ENCODE measurements at regions not wholly inside any gene's neighbourhood (a gene's known extent, or its start where the extent isn't known, plus 50 kb on each side); places are given as distances from the start of the nearest gene placed in this dataset.

DNA sequence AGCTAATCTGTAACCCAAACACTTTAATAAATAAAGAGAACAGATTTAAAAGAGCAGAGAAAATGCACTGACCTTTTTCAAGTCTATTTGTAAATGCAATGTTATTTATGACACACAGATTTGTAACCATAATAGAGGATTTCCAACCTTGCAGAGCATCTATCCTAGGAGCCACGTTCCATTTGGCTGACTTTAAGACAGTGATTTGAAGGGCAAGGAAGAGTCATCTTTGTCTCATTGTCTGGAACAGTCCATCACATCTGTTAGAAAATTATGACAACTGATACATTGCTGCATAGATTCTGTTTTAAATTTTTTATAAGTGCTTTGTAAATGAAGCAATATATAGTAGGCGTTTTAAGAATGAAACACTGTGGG is 90.8 kb upstream of the L3MBTL4 start:
- H3K4me1 ChIP-seq (ENCODE audit: control insufficient read depth, low read depth, low read length) = peaks cover 4% of the 10 kb centered on the region
- no peak for DNase-seq
- H3K23ac ChIP-seq (ENCODE audit: low read length) = no peak overlapping the region
- WGBS (ENCODE audit: extremely low coverage, insufficient coverage, low lambda C conversion rate) = 100% methylated on average over 1 of the region's 2 CpGs
- no peak overlapping the region for H4K8ac ChIP-seq (ENCODE audit: low read depth, low read length)
- H3K27me3 ChIP-seq (ENCODE audit: insufficient read depth, low read length, poor library complexity) = no peaks in the 10 kb centered on the region
- no peak overlapping the region for H2BK5ac ChIP-seq (ENCODE audit: low read length)
- no peak overlapping the region for H3K18ac ChIP-seq (ENCODE audit: low read length)
- no peak overlapping the region for H3K4me2 ChIP-seq (ENCODE audit: low read length)
- no peak overlapping the region for H3K4me3 ChIP-seq (ENCODE audit: low read length)
- H3K36me3 ChIP-seq (ENCODE audit: control insufficient read depth, insufficient read depth, low read length) = no peaks in the 10 kb centered on the region
- no peaks in the 10 kb centered on the region for H3K79me2 ChIP-seq (ENCODE audit: control insufficient read depth, insufficient read depth, low read length)
- H3K4ac ChIP-seq (ENCODE audit: low read depth, low read length) = no peak overlapping the region
- H2BK120ac ChIP-seq (ENCODE audit: low read depth, low read length) = no peak overlapping the region
- H3K27ac ChIP-seq (ENCODE audit: low read depth, low read length) = no peak overlapping the region
- H3K9ac ChIP-seq (ENCODE audit: low read length) = no peak overlapping the region
- no peak overlapping the region for H2BK15ac ChIP-seq (replicated peaks; ENCODE audit: low read depth)
- no peak overlapping the region for H4K5ac ChIP-seq (ENCODE audit: low read length)
- H2AK5ac ChIP-seq (ENCODE audit: low read length) = no peak overlapping the region
- H3K79me1 ChIP-seq (ENCODE audit: low read length) = no peaks in the 10 kb centered on the region
- H3K56ac ChIP-seq (ENCODE audit: low read length) = no peak overlapping the region

GRCh38 chr18:6509417-6509816 is 94.7 kb upstream of the L3MBTL4 start:
- H3K79me2 ChIP-seq (ENCODE audit: control insufficient read depth, insufficient read depth, low read length) = no peaks in the 10 kb centered on the region
- peak overlapping the region; percentile 7 for H4K8ac ChIP-seq (ENCODE audit: low read depth, low read length)
- H2BK5ac ChIP-seq (ENCODE audit: low read length) = no peak overlapping the region
- H3K56ac ChIP-seq (ENCODE audit: low read length) = peak overlapping the region; percentile 15
- no peak overlapping the region for H2BK15ac ChIP-seq (replicated peaks; ENCODE audit: low read depth)
- no peaks in the 10 kb centered on the region for H3K4me1 ChIP-seq (ENCODE audit: control insufficient read depth, low read depth, low read length)
- no peak overlapping the region for H2BK120ac ChIP-seq (ENCODE audit: low read depth, low read length)
- DNase-seq = peak; percentile 40
- H4K5ac ChIP-seq (ENCODE audit: low read length) = no peak overlapping the region
- no CpG with 5 or more reads among the region's 7 CpGs for WGBS (ENCODE audit: extremely low coverage, insufficient coverage, low lambda C conversion rate)
- H3K27ac ChIP-seq (ENCODE audit: low read depth, low read length) = no peak overlapping the region
- no peak overlapping the region for H3K9ac ChIP-seq (ENCODE audit: low read length)
- H3K27me3 ChIP-seq (ENCODE audit: insufficient read depth, low read length, poor library complexity) = no peaks in the 10 kb centered on the region
- no peak overlapping the region for H3K4me2 ChIP-seq (ENCODE audit: low read length)
- H2AK5ac ChIP-seq (ENCODE audit: low read length) = no peak overlapping the region
- no peaks in the 10 kb centered on the region for H3K79me1 ChIP-seq (ENCODE audit: low read length)
- H3K4ac ChIP-seq (ENCODE audit: low read depth, low read length) = no peak overlapping the region
- no peaks in the 10 kb centered on the region for H3K36me3 ChIP-seq (ENCODE audit: control insufficient read depth, insufficient read depth, low read length)
- H3K23ac ChIP-seq (ENCODE audit: low read length) = no peak overlapping the region
- H3K4me3 ChIP-seq (ENCODE audit: low read length) = no peak overlapping the region
- H3K18ac ChIP-seq (ENCODE audit: low read length) = peak overlapping the region; percentile 46

GRCh38 chr18:6509832-6510231 is 95.1 kb upstream of the L3MBTL4 start:
- Histone ChIP-seq H3K23ac (ENCODE audit: low read length) (peak overlapping the region; percentile 18), H2AK5ac (ENCODE audit: low read length) (no peak overlapping the region), H2BK15ac (replicated peaks; ENCODE audit: low read depth) (no peak overlapping the region), H3K4me3 (ENCODE audit: low read length) (no peak overlapping the region), H3K18ac (ENCODE audit: low read length) (no peak overlapping the region), H4K5ac (ENCODE audit: low read length) (no peak overlapping the region), H3K4ac (ENCODE audit: low read depth, low read length) (no peak overlapping the region), H4K8ac (ENCODE audit: low read depth, low read length) (no peak overlapping the region), H2BK120ac (ENCODE audit: low read depth, low read length) (no peak overlapping the region), H3K27me3 (ENCODE audit: insufficient read depth, low read length, poor library complexity) (no peaks in the 10 kb centered on the region), H3K27ac (ENCODE audit: low read depth, low read length) (no peak overlapping the region), H3K56ac (ENCODE audit: low read length) (no peak overlapping the region), H3K4me1 (ENCODE audit: control insufficient read depth, low read depth, low read length) (no peaks in the 10 kb centered on the region), H2BK5ac (ENCODE audit: low read length) (no peak overlapping the region), H3K36me3 (ENCODE audit: control insufficient read depth, insufficient read depth, low read length) (no peaks in the 10 kb centered on the region), H3K79me1 (ENCODE audit: low read length) (no peaks in the 10 kb centered on the region), H3K4me2 (ENCODE audit: low read length) (no peak overlapping the region), H3K79me2 (ENCODE audit: control insufficient read depth, insufficient read depth, low read length) (no peaks in the 10 kb centered on the region), H3K9ac (ENCODE audit: low read length) (no peak overlapping the region)
- WGBS (ENCODE audit: extremely low coverage, insufficient coverage, low lambda C conversion rate) = no CpG with 5 or more reads among the region's 2 CpGs
- DNase-seq = peak; percentile 14

- Histone ChIP-seq H3K23ac (ENCODE audit: low read length) (no peak overlapping the region), H3K4me3 (ENCODE audit: low read length) (no peak overlapping the region), H3K4ac (ENCODE audit: low read depth, low read length) (no peak overlapping the region), H3K27me3 (ENCODE audit: insufficient read depth, low read length, poor library complexity) (no peaks in the 10 kb centered on the region), H3K79me1 (ENCODE audit: low read length) (no peaks in the 10 kb centered on the region), H3K27ac (ENCODE audit: low read depth, low read length) (no peak overlapping the region), H3K36me3 (ENCODE audit: control insufficient read depth, insufficient read depth, low read length) (no peaks in the 10 kb centered on the region), H3K4me2 (ENCODE audit: low read length) (no peak overlapping the region), H2BK15ac (replicated peaks; ENCODE audit: low read depth) (no peak overlapping the region), H3K18ac (ENCODE audit: low read length) (no peak overlapping the region), H2BK120ac (ENCODE audit: low read depth, low read length) (no peak overlapping the region), H3K4me1 (ENCODE audit: control insufficient read depth, low read depth, low read length) (no peaks in the 10 kb centered on the region), H4K8ac (ENCODE audit: low read depth, low read length) (no peak overlapping the region), H4K5ac (ENCODE audit: low read length) (no peak overlapping the region), H3K9ac (ENCODE audit: low read length) (no peak overlapping the region), H2BK5ac (ENCODE audit: low read length) (no peak overlapping the region), H3K79me2 (ENCODE audit: control insufficient read depth, insufficient read depth, low read length) (no peaks in the 10 kb centered on the region), H2AK5ac (ENCODE audit: low read length) (no peak overlapping the region), H3K56ac (ENCODE audit: low read length) (no peak overlapping the region)
- DNase-seq = no peak
Measured at GRCh38 chr18:6520901-6521300, 106.2 kb upstream of the L3MBTL4 start.

DNA sequence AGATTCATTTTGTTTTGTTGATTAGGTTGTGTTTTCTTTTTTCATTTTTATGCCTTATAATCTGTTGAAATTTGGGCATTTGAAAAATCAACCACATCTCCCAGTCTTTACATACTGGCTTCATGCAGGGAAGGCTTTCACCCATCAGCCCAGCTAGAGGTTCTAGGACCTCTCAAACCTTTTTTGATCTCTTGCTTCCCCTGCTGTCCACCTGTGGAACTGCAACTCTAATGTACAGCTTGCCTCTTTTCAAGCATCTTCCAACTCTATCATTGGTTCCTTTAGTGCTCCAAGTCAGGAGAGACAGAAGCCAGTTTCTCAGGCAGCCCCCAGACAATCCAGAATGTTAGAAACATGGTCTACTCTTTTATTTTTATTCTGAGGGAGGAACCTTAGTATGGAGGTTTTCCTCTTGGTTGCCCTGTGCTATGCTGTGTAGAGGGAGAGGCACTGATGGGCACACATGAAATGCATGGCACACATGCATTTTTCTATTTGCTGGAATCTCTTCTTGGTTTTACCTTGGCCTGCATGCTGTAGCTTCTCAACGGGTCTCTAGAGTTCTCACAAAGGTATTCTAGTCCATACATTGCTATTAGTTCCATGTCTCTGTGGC is 107.2 kb upstream of the L3MBTL4 start:
- Histone ChIP-seq H3K4me1 (ENCODE audit: control insufficient read depth, low read depth, low read length) (no peaks in the 10 kb centered on the region), H3K4me3 (ENCODE audit: low read length) (no peak overlapping the region), H3K4me2 (ENCODE audit: low read length) (no peak overlapping the region), H3K79me1 (ENCODE audit: low read length) (no peaks in the 10 kb centered on the region), H3K36me3 (ENCODE audit: control insufficient read depth, insufficient read depth, low read length) (no peaks in the 10 kb centered on the region), H2BK15ac (replicated peaks; ENCODE audit: low read depth) (no peak overlapping the region), H2AK5ac (ENCODE audit: low read length) (no peak overlapping the region), H3K9ac (ENCODE audit: low read length) (no peak overlapping the region), H3K23ac (ENCODE audit: low read length) (no peak overlapping the region), H3K56ac (ENCODE audit: low read length) (no peak overlapping the region), H2BK120ac (ENCODE audit: low read depth, low read length) (no peak overlapping the region), H3K18ac (ENCODE audit: low read length) (no peak overlapping the region), H3K4ac (ENCODE audit: low read depth, low read length) (no peak overlapping the region), H2BK5ac (ENCODE audit: low read length) (no peak overlapping the region), H3K79me2 (ENCODE audit: control insufficient read depth, insufficient read depth, low read length) (no peaks in the 10 kb centered on the region), H3K27ac (ENCODE audit: low read depth, low read length) (no peak overlapping the region), H4K5ac (ENCODE audit: low read length) (no peak overlapping the region), H4K8ac (ENCODE audit: low read depth, low read length) (no peak overlapping the region), H3K27me3 (ENCODE audit: insufficient read depth, low read length, poor library complexity) (no peaks in the 10 kb centered on the region)
- DNase-seq = peak; percentile 82
- WGBS (ENCODE audit: extremely low coverage, insufficient coverage, low lambda C conversion rate) = no CpG with 5 or more reads among the region's 1 CpG

DNA sequence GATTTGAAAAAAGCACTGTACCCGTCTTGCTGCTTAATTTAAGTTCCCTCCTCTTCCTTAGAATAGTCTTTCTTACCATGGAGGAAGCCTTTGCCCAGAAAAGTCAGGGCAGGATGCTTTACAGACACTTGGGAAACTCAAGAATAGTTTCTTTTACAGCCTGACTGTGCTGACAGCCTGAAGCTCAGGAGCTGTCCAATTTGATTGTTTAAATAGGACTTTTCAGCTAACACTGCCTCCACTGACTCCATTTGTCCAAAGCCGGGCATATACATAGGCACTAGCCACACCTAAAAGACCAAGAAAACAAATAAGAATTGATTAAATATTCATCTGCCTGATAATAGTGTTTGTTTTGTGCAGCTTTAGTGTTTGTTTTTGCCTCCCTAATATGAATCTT is 110.9 kb upstream of the L3MBTL4 start:
- Histone ChIP-seq H3K4me3 (ENCODE audit: low read length) (no peak overlapping the region), H2AK5ac (ENCODE audit: low read length) (no peak overlapping the region), H2BK120ac (ENCODE audit: low read depth, low read length) (no peak overlapping the region), H3K56ac (ENCODE audit: low read length) (no peak overlapping the region), H2BK5ac (ENCODE audit: low read length) (no peak overlapping the region), H3K36me3 (ENCODE audit: control insufficient read depth, insufficient read depth, low read length) (no peaks in the 10 kb centered on the region), H3K4me2 (ENCODE audit: low read length) (no peak overlapping the region), H2BK15ac (replicated peaks; ENCODE audit: low read depth) (no peak overlapping the region), H3K18ac (ENCODE audit: low read length) (no peak overlapping the region), H3K4ac (ENCODE audit: low read depth, low read length) (no peak overlapping the region), H3K27ac (ENCODE audit: low read depth, low read length) (no peak overlapping the region), H3K23ac (ENCODE audit: low read length) (no peak overlapping the region), H3K79me2 (ENCODE audit: control insufficient read depth, insufficient read depth, low read length) (no peaks in the 10 kb centered on the region), H3K9ac (ENCODE audit: low read length) (no peak overlapping the region), H4K5ac (ENCODE audit: low read length) (no peak overlapping the region), H3K4me1 (ENCODE audit: control insufficient read depth, low read depth, low read length) (no peaks in the 10 kb centered on the region), H3K27me3 (ENCODE audit: insufficient read depth, low read length, poor library complexity) (no peaks in the 10 kb centered on the region), H4K8ac (ENCODE audit: low read depth, low read length) (no peak overlapping the region), H3K79me1 (ENCODE audit: low read length) (no peaks in the 10 kb centered on the region)
- DNase-seq = no peak
- no CpG with 5 or more reads among the region's 2 CpGs for WGBS (ENCODE audit: extremely low coverage, insufficient coverage, low lambda C conversion rate)
